Vagina (tissue), 2 donors: ENCODE measurements at regions not wholly inside any gene's neighbourhood (a gene's known extent, or its start where the extent isn't known, plus 50 kb on each side); places are given as distances from the start of the nearest gene placed in this dataset.

ENCODE experiments used
- DNase-seq, 2 donors: peaks; one replicate each; pipeline ENCODE4 v3.0.0-alpha.2; 2017; ENCODE audit errors: extremely low spot score in 2 of 2
- H3K27ac ChIP-seq: fragments of 200-600 bp; sonication (generic); one replicate; pipeline ENCODE4 v1.5.1; 2019
- H3K27me3 ChIP-seq: fragments of 200-600 bp; sonication (generic); one replicate; pipeline ENCODE4 v1.5.1; 2019
- H3K36me3 ChIP-seq, 2 donors: fragments of 200-600 bp; sonication (generic); one replicate each; pipeline ENCODE4 v1.5.1; 2017 to 2019
- H3K4me1 ChIP-seq: fragments of 200-600 bp; sonication (generic); one replicate; pipeline ENCODE4 v1.5.1; 2019
- H3K4me3 ChIP-seq, 2 donors: fragments of 200-600 bp; sonication (generic); 1 replicate in 1 of 2; 2 replicates in 1 of 2; pipeline ENCODE4 v1.5.1; 2016 to 2019
- H3K9me3 ChIP-seq: fragments of 200-600 bp; sonication (generic); one replicate; pipeline ENCODE4 v1.5.1; 2019
- POLR2A ChIP-seq, 2 donors: fragments of 450-650 bp; IDR thresholded peaks; one replicate each; pipeline ENCODE4 v1.6.1; 2017; ENCODE audit warnings: antibody characterized with exemption in 2 of 2, mild to moderate bottlenecking in 2 of 2, moderate library complexity in 2 of 2
- POLR2AphosphoS5 ChIP-seq, 2 donors: sonication (generic); formaldehyde crosslinking; IDR thresholded peaks; one replicate each; pipeline ENCODE4 v1.9.0; 2017; ENCODE audit warnings: antibody characterized with exemption in 2 of 2, mild to moderate bottlenecking in 2 of 2, low read depth in 1 of 2; ENCODE audit not compliant: insufficient read depth in 1 of 2
- intact Hi-C: fragments of 100-400 bp; cut with DNase I; formaldehyde crosslinking; loops from one replicate; pipeline ENCODE4 v1.15.1; 2023
- TF ChIP-seq, protein P1 (sequence below), 3 experiments: fragments of 450-650 bp in 2 of 3; fragments of 200-600 bp in 1 of 3; sonication (generic) in 1 of 3; IDR thresholded peaks; one replicate each; pipeline ENCODE4 v1.5.1; 2017 to 2019; ENCODE audit warnings: antibody characterized with exemption in 3 of 3, mild to moderate bottlenecking in 2 of 3, moderate library complexity in 2 of 3

DNA sequence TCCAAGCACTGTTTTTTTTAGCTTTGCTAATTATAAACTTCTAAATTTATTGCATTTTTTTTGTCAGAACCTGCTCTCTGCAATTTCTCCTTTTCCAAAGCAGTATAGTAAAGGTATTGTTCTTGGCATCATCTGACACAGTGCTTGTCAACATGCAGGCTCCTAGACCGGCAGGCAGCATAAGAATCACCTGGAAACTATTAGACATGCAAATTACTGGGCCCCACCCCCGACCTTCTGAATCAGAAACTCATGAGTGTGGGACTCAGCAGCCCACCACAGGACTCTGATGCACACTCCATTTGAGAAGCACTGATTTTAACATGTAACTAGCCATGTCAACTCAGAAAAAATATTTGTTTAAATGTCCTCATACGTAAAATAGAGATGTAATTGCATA, 551.1 kb upstream of the CELF4 start:
- no peaks in the 10 kb centered on the region for H3K9me3 ChIP-seq
- no peak for TF ChIP-seq POLR2AphosphoS5 (IDR thresholded peaks at IDR 0.05; ENCODE audit: insufficient read depth in 1 of 2, low read depth in 1 of 2)
- TF ChIP-seq, protein P1, sequence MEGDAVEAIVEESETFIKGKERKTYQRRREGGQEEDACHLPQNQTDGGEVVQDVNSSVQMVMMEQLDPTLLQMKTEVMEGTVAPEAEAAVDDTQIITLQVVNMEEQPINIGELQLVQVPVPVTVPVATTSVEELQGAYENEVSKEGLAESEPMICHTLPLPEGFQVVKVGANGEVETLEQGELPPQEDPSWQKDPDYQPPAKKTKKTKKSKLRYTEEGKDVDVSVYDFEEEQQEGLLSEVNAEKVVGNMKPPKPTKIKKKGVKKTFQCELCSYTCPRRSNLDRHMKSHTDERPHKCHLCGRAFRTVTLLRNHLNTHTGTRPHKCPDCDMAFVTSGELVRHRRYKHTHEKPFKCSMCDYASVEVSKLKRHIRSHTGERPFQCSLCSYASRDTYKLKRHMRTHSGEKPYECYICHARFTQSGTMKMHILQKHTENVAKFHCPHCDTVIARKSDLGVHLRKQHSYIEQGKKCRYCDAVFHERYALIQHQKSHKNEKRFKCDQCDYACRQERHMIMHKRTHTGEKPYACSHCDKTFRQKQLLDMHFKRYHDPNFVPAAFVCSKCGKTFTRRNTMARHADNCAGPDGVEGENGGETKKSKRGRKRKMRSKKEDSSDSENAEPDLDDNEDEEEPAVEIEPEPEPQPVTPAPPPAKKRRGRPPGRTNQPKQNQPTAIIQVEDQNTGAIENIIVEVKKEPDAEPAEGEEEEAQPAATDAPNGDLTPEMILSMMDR (IDR thresholded peaks at IDR 0.05) = no peak
- TF ChIP-seq POLR2A (IDR thresholded peaks at IDR 0.05) = no peak
- no peak overlapping the region for H3K4me3 ChIP-seq
- no peak overlapping the region for H3K27ac ChIP-seq
- intact Hi-C loops = no loop called here
- H3K36me3 ChIP-seq = no peaks in the 10 kb centered on the region
- DNase-seq = no peak
- no peaks in the 10 kb centered on the region for H3K27me3 ChIP-seq
- H3K4me1 ChIP-seq = no peaks in the 10 kb centered on the region

DNA sequence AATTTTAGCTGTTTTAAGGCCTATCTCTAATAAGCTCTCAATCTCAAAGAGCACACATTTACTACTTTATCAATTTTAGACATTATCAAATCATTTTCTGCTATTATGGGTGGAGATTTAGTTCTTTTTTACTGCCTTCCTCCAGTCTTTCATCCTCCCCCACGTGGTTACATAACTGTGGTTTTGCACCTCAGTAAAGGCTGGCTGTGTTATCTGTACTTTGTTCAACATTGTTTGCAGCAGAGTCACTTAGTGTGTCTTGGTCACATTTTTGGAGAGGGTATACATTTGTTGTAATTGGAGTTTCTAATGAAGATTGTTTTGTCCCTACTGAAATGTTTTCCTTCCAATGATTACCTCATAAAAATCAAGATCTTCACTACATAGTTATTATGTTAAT, 549.6 kb upstream of the CELF4 start:
- Histone ChIP-seq H3K9me3 (no peaks in the 10 kb centered on the region), H3K27ac (no peak overlapping the region), H3K4me3 (no peak overlapping the region), H3K4me1 (no peaks in the 10 kb centered on the region), H3K36me3 (no peaks in the 10 kb centered on the region), H3K27me3 (no peaks in the 10 kb centered on the region)
- intact Hi-C loops = no loop called here
- TF ChIP-seq POLR2AphosphoS5 (IDR thresholded peaks at IDR 0.05; ENCODE audit: insufficient read depth in 1 of 2, low read depth in 1 of 2) = no peak
- TF ChIP-seq, protein P1 (IDR thresholded peaks at IDR 0.05) = no peak
- no peak for TF ChIP-seq POLR2A (IDR thresholded peaks at IDR 0.05)
- no peak for DNase-seq

DNA sequence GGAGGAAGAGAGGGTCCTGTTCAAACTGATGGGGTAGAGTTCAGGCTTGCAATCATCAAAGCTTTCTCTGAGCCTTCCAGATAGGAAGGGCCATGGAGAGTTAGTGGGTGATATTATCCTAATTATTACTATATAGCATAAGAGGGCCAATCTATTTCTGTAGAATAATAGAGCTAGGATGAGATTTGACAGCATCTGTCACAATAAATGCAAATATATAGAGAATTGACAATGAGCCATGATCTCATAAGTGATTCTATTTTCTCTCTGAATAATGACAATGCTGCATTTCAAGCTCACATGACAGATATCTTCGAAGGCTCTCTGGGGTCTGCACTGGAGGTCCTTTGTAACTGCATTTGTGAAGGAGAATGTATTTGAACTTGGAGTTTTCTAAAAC, 521.9 kb upstream of the CELF4 start:
- Histone ChIP-seq H3K9me3 (no peaks in the 10 kb centered on the region), H3K27me3 (no peaks in the 10 kb centered on the region), H3K4me1 (no peaks in the 10 kb centered on the region), H3K4me3 (no peak overlapping the region), H3K27ac (no peak overlapping the region), H3K36me3 (no peaks in the 10 kb centered on the region)
- TF ChIP-seq, protein P1 (IDR thresholded peaks at IDR 0.05) = no peak
- TF ChIP-seq POLR2AphosphoS5 (IDR thresholded peaks at IDR 0.05; ENCODE audit: insufficient read depth in 1 of 2, low read depth in 1 of 2) (no peak), POLR2A (IDR thresholded peaks at IDR 0.05) (no peak)
- intact Hi-C loops = no loop called here
- DNase-seq = no peak

DNA sequence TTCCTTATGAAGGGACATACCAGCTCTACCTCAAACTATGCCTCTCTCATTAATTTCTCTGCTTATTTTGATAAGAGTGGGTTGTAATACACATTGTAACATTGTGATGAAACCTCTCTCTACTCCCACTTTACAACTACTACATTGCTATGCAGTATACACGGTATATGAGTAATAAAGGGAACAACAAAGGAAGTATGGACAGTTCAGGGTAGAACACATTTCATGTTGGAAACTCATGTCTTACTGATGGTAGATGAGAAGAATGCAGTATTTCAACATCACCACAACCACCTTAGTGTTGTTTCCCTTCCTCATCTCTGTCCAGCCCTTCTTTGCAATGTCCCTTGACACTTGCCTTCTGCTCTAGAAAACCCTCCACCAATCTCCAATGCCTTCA, 515.9 kb upstream of the CELF4 start:
- Histone ChIP-seq H3K4me3 (no peak overlapping the region), H3K27me3 (no peaks in the 10 kb centered on the region), H3K27ac (no peak overlapping the region), H3K9me3 (no peaks in the 10 kb centered on the region), H3K4me1 (no peaks in the 10 kb centered on the region), H3K36me3 (no peaks in the 10 kb centered on the region)
- intact Hi-C loops = no loop called here
- DNase-seq = no peak
- TF ChIP-seq POLR2A (IDR thresholded peaks at IDR 0.05) (no peak), POLR2AphosphoS5 (IDR thresholded peaks at IDR 0.05; ENCODE audit: insufficient read depth in 1 of 2, low read depth in 1 of 2) (no peak)
- TF ChIP-seq, protein P1 (IDR thresholded peaks at IDR 0.05) = no peak

DNA sequence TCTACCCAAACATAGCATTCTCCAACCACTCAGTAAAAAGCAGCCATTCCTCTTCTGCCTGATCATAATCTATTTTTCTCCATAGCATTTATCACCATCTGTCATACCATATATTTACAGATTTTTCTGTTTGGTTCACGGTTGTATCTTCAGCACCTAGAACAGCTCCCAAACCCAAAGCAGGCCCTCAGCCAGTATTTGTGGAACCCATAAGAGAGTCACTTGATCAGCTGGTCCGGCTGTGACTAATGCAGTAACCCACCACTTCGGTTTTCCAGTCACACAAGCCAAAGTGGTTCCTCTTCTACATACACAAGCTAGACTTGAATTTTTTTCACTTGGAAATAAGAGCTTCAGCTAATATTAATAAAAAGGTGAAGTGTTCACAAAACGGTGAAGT, 511.6 kb upstream of the CELF4 start:
- intact Hi-C loops = no loop called here
- no peak for DNase-seq
- H3K36me3 ChIP-seq = no peaks in the 10 kb centered on the region

More for the DNA sequence above, 511.6 kb upstream of the CELF4 start:
- H3K9me3 ChIP-seq = no peaks in the 10 kb centered on the region
- no peaks in the 10 kb centered on the region for H3K27me3 ChIP-seq
- H3K4me1 ChIP-seq = no peaks in the 10 kb centered on the region
- TF ChIP-seq POLR2A (IDR thresholded peaks at IDR 0.05) (no peak), POLR2AphosphoS5 (IDR thresholded peaks at IDR 0.05; ENCODE audit: insufficient read depth in 1 of 2, low read depth in 1 of 2) (no peak)
- TF ChIP-seq, protein P1 (IDR thresholded peaks at IDR 0.05) = no peak
- H3K4me3 ChIP-seq = no peak overlapping the region
- no peak overlapping the region for H3K27ac ChIP-seq
